D721Med (cell line): ENCODE measurements at regions not wholly inside any gene's neighbourhood (a gene's known extent, or its start where the extent isn't known, plus 50 kb on each side); places are given as distances from the start of the nearest gene placed in this dataset.

Source experiments
- DNase-seq: peaks from one replicate; pipeline ENCODE4 v3.0.0; 2011; ENCODE audit warnings: low spot score; ENCODE audit not compliant: insufficient read length
- FAIRE-seq: peaks from 2 replicates; lab custom pipeline; 2011; peaks lifted over from hg19 to GRCh38; lab: Jason Lieb, UNC
- TF ChIP-seq, protein P1 (sequence below): IDR thresholded peaks from 2 replicates; pipeline ENCODE4 v1.5.1; 2012; ENCODE audit warnings: mild to moderate bottlenecking, control low read depth; ENCODE audit not compliant: insufficient read depth; ENCODE audit errors: missing control alignments

DNA sequence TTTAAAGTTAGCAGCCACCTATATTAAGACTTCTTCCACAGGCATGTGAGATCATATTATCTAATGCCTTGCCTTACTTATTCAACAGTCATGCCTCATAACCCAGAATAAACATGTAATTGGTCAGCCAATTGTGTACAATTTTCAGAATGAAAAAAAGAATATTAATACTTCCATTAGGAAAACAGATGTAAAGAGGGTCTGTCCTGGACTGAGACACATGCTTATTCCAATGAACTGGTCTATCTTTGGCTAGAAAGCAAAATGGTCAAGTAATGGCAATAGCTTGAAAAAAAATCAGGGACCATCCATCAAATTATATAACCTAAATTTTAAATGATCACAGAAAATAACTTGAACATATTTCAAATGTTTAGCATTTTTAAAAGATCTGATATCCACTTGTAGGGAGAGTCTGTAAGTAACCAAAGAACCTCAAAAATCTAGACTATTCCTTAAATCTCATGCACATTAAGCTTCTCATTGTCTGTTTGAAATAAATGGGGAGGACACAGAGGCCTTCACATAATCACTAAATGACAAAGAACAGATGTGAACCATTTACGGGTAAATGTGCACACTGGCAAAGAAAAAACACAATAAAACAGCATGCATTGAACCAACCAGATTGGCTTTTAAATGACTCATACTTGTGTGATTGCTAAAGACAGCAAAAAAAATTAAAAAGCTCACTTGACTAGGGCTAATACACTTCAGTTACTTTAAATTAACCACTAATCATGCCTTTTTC, 568.8 kb upstream of the PCDH15 start:
- FAIRE-seq (no peak), DNase-seq (no peak)
- TF ChIP-seq, protein P1, sequence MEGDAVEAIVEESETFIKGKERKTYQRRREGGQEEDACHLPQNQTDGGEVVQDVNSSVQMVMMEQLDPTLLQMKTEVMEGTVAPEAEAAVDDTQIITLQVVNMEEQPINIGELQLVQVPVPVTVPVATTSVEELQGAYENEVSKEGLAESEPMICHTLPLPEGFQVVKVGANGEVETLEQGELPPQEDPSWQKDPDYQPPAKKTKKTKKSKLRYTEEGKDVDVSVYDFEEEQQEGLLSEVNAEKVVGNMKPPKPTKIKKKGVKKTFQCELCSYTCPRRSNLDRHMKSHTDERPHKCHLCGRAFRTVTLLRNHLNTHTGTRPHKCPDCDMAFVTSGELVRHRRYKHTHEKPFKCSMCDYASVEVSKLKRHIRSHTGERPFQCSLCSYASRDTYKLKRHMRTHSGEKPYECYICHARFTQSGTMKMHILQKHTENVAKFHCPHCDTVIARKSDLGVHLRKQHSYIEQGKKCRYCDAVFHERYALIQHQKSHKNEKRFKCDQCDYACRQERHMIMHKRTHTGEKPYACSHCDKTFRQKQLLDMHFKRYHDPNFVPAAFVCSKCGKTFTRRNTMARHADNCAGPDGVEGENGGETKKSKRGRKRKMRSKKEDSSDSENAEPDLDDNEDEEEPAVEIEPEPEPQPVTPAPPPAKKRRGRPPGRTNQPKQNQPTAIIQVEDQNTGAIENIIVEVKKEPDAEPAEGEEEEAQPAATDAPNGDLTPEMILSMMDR, result no peak

DNA sequence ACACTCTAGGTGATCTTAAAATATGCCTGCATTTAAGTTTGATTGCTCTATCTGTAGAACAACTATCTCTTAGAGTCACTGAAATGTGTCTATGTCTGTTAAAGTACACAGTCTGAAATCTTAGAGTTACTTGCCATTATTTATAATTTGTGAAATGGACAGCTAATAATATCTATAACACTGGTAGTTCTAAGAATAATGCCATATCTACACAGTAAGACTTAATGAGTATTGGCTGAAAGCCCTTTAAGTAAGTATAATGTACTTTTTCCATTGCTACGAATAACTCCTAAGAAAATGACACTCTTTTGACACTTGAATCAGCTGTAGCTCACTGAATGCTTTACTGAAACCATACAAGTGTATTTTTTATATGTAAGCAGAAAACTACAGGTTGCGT, 567.4 kb upstream of the PCDH15 start:
- no peak for FAIRE-seq
- TF ChIP-seq, protein P1, result no peak
- no peak for DNase-seq

DNA sequence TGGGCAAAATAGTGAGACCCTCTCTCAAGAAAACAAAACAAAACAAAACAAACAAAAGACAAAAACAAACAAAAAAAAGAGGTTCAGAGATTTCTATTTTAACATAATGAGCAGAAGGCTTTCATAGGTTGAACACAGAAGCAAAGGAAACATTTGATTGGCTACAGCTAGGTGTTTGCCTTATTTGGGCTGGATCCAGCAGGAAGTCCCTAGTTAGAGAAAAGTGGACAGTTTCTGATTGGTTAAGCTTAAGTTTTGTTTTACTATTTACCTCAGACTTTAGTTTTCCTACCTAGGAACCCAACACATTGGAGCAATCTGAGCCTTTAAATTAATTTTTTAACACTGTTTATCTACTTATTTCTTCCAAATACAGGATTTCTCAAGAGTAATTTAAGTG, 566.5 kb upstream of the PCDH15 start:
- TF ChIP-seq, protein P1, result no peak

DNA sequence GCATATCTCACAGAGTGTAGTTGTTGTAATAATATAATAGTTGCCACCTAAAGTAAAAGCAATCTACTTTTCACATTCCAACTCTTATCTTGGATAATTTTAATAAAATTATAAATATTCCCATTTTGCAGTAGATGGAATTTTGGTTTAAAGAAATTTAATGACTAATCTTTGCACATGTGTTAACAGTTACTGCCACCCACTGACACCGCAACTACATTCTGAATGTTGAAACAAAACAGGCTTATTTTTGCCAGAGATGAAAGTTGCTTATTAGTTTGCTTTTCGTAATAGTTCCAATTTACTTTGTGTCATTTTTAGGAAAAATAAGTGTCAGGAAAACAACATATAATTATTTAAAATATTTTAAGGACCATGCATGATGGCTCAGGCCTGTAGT, 557.5 kb upstream of the PCDH15 start:
- TF ChIP-seq, protein P1, result no peak
- FAIRE-seq, result no peak
- no peak for DNase-seq

More for the DNA sequence above, 566.5 kb upstream of the PCDH15 start:
- DNase-seq (no peak), FAIRE-seq (no peak)

DNA sequence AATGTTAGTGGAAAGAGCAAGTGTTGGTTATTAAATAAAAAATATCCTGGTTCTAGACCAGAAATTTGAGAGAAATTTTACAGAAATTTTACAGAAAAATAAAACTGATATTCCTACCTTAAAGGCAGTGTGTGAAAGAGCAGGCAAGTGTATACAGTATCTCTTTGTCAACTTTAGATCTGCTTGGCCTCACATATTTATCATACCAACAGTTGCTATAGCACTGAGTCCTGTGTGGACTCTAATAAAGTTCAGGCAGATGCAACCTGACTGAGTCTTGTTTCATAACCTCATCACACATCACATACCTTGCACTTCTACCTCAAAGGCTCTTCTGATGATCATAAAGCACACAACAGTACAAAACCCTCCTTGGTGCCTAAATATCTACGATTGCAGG, 552.4 kb upstream of the PCDH15 start:
- TF ChIP-seq, protein P1, result no peak
- DNase-seq (no peak), FAIRE-seq (no peak)

- TF ChIP-seq, protein P1, result no peak
- FAIRE-seq (peak; percentile 96), DNase-seq (no peak)
These were observed 550.4 kb upstream of the PCDH15 start for GRCh38 chr10:55351431-55351830.

DNA sequence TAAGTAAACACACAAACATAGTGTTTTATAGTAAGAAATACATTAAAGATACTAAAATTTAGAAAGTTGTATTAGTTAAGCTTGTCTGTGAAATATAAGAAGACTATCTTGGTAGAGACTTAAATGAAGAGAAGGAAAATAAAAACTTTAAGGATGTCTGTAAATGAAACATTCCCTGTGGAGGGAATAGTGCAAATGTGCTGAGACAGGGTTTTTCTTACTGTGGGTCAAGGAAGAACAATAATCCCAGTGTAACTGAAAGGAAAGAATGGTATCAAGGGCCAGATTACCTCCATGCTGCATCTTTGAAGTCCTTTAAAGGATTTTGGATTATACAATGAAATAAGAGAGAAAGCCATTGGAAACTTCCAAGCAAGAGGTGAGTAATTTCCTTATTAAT, 547.5 kb upstream of the PCDH15 start:
- TF ChIP-seq, protein P1, result no peak
- DNase-seq, result no peak
- no peak for FAIRE-seq
